BJ (cell line): ENCODE measurements at regions not wholly inside any gene's neighbourhood (a gene's known extent, or its start where the extent isn't known, plus 50 kb on each side); places are given as distances from the start of the nearest gene placed in this dataset.

Experiments
- CTCF ChIA-PET: fragments of 350-600 bp; formaldehyde crosslinking; extraction: SDS; loops from one replicate; lab custom pipeline; 2021; ENCODE audit warnings: antibody characterized with exemption, inconsistent platforms; lab: Yijun Ruan, JAX
- POLR2A ChIA-PET: fragments of 300-600 bp; sonication (Branson Sonifier 250); formaldehyde crosslinking; extraction: SDS; loops from one replicate; lab custom pipeline; 2021; ENCODE audit warnings: antibody characterized with exemption; lab: Charles Lee
- DNase-seq: peaks from one replicate; pipeline ENCODE4 v3.0.0-alpha.2; 2011; ENCODE audit warnings: low read depth
- H3K27me3 ChIP-seq: 2 replicates; pipeline ENCODE4 v1.6.0; 2011; ENCODE audit warnings: low read length; ENCODE audit not compliant: control insufficient read depth, insufficient read depth
- H3K36me3 ChIP-seq: 2 replicates; pipeline ENCODE4 v1.5.1; 2011; ENCODE audit warnings: low read length; ENCODE audit not compliant: control insufficient read depth, insufficient read depth
- H3K4me3 ChIP-seq: 2 replicates; pipeline ENCODE4 v1.5.1; 2011; ENCODE audit warnings: low read depth, mild to moderate bottlenecking, control low read depth, low read length
- TF ChIP-seq, protein P1 (sequence below): IDR thresholded peaks from 2 replicates; pipeline ENCODE4 v1.5.1; 2011; ENCODE audit warnings: low read depth, mild to moderate bottlenecking, control low read depth, inconsistent platforms, low read length, moderate library complexity; ENCODE audit not compliant: insufficient read depth

DNA sequence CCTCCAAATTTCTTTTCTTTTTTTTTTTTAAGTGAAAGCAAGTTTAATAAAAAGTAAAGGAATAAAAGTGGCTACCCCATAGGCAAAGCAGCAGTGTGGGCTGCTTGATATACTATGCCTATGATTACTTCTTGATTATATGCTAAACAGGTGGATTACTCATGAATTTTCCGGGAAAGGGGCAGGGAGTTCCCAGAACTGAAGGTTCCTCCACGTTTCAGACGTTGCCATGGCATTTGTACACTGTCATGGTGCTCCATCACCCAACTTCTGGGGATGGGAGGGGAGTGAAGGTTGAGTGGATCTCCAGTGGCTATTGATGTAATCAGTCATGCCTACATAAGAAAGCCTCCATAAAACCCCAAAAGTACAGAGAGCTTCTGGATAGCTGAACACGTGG, 176.2 kb downstream of the CYP26B1 start:
- POLR2A ChIA-PET: interaction anchor here (0.9 kb wide), 1 partner anchor 9 kb away, joined by 3 read pairs; no protein-coding TSS in a partner anchor

DNA sequence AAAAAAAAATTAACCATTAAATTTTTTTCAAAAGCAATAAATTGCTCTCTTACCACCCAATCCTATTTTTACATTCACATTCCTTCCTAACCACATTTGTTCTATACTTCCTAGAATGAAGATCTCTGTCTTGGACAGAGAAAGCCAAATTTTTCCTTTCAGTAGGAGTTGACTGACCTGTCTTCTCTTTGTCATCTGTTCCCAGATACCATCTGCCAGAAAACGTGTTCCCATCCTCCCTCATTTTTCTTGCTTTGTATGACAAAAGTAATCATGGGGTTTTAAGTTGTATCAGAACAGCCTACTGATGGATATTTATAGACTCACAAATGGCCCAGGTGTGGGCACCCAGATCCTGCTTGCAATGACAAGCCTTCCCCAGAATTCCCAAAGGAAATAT, 182.1 kb downstream of the CYP26B1 start:
- TF ChIP-seq, protein P1, sequence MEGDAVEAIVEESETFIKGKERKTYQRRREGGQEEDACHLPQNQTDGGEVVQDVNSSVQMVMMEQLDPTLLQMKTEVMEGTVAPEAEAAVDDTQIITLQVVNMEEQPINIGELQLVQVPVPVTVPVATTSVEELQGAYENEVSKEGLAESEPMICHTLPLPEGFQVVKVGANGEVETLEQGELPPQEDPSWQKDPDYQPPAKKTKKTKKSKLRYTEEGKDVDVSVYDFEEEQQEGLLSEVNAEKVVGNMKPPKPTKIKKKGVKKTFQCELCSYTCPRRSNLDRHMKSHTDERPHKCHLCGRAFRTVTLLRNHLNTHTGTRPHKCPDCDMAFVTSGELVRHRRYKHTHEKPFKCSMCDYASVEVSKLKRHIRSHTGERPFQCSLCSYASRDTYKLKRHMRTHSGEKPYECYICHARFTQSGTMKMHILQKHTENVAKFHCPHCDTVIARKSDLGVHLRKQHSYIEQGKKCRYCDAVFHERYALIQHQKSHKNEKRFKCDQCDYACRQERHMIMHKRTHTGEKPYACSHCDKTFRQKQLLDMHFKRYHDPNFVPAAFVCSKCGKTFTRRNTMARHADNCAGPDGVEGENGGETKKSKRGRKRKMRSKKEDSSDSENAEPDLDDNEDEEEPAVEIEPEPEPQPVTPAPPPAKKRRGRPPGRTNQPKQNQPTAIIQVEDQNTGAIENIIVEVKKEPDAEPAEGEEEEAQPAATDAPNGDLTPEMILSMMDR: no peak
- POLR2A ChIA-PET: no interaction called here
- DNase-seq: no peak
- CTCF ChIA-PET: no interaction called here
- Histone ChIP-seq H3K27me3 (peaks cover 12% of the 10 kb centered on the region), H3K4me3 (no peak overlapping the region), H3K36me3 (no peaks in the 10 kb centered on the region)

More for the DNA sequence above, 176.2 kb downstream of the CYP26B1 start:
- H3K36me3 ChIP-seq: no peaks in the 10 kb centered on the region
- CTCF ChIA-PET: no interaction called here
- TF ChIP-seq, protein P1: no peak
- H3K4me3 ChIP-seq: no peak overlapping the region
- H3K27me3 ChIP-seq: peaks cover 10% of the 10 kb centered on the region
- no peak for DNase-seq

DNA sequence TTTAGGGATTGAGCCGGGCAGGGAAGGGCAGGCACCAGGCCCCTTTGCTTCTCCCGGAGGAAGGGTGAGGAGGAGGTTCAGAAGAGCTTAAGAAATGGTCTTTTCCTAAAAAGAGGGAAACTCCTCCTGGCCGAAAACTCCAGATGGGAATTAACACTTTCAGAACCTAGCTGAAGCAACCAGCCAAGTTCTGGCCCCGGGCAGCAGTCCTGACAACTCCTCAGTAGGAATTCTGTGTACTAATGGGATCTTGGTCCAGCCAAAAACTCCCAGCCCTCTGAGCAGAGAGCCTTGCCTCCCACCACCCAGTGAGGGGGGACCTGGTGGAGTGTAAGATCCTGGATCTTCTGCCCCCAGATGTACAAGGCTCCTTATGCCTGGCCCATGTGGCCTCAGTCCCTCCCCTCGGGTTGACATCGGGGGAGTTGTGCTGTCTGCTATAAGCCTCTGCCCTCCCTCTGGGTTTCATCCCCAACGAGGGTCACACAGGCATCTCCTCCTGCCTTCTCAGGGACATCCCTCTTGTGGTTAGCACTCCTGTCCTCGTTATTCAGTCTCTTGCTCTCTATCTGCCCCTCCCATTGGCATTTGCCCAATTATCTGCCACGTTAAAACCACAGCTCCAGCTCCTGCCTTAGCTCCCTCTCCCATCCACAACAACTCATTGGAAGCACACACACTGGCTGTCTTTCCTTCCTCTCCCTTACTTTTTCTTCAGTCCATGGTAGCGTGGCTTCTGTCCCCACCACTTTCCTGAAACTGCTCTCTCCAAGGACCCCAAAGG, 184.6 kb downstream of the CYP26B1 start:
- no peak overlapping the region for H3K4me3 ChIP-seq
- no peaks in the 10 kb centered on the region for H3K36me3 ChIP-seq
- peaks cover 6% of the 10 kb centered on the region for H3K27me3 ChIP-seq
- TF ChIP-seq, protein P1: no peak
- no peak for DNase-seq
- ChIA-PET CTCF (interaction anchor here (0.9 to 2.9 kb wide), 5 partner anchors 10 to 31 kb away, joined by 3 to 10 read pairs (median 3); no protein-coding TSS in a partner anchor), POLR2A (interaction anchor here (0.9 kb wide), 1 partner anchor 9 kb away, joined by 3 read pairs; no protein-coding TSS in a partner anchor)

DNA sequence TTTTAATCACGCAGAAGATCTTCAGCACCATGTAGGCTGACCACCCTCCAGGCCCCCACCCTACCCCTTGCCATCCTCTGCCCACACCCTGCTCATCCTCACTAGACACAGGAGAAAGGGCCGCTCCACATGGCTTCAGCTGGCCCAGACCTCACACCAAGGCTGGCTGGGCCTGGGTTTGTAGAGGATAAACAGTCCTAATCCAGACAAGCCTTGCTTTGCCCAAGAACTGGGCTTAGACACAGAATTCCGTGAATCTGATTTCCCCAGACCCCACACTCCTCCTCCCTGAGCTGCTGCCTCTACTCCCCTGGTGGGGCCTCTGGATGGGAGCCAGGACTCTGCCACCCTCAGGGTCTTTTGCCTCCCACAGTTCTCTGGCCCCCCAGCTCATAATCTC, 185.3 kb downstream of the CYP26B1 start:
- peaks cover 6% of the 10 kb centered on the region for H3K27me3 ChIP-seq
- DNase-seq: no peak
- TF ChIP-seq, protein P1: no peak
- ChIA-PET POLR2A (interaction anchor here (0.9 kb wide), 1 partner anchor 10 kb away, joined by 3 read pairs; no protein-coding TSS in a partner anchor), CTCF (interaction anchor here (0.9 to 2.9 kb wide), 4 partner anchors 9 to 32 kb away, joined by 3 to 10 read pairs (median 3); no protein-coding TSS in a partner anchor)
- no peaks in the 10 kb centered on the region for H3K36me3 ChIP-seq
- H3K4me3 ChIP-seq: no peak overlapping the region

DNA sequence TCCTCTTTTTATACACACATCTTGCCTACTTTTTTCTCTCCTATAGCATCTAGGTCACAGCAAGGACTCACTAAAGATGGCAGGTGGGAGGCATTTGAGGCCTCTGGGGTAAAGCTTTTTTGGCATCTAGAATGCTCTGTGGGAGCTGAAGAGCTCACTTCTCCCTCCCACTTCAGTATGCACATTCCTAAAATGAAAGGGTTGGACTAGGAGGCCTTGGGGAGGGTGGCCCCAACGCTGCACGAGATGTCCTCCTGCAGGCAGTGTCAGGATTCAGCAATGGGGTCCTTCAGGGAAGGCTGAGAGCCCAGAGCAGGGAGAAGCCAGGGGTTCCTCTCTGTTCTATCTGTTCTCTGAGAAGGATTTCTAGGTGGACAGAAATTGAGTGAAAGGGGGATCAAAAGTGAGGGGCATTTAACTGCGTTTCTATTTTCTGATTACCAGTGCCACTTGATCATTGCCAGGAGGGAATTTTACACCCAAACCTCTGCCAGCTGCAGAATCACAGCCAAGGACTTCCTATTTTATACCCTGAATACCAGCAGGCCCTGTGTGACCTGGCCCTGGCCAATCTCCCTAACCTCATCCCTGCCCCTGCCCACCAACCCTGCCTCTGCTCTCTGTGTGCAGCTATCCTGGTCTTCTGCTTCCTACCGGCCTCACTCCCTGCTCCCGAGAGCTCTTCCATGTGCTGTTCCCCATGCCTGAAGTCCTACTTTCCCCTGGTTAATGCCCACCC, 186.2 kb downstream of the CYP26B1 start:
- H3K4me3 ChIP-seq: no peak overlapping the region
- ChIA-PET CTCF (interaction anchor here (0.7 to 2.9 kb wide), 5 partner anchors 17 to 1216 kb away, joined by 3 to 10 read pairs (median 3); no protein-coding TSS in a partner anchor), POLR2A (no interaction called here)
- TF ChIP-seq, protein P1: no peak
- H3K36me3 ChIP-seq: no peaks in the 10 kb centered on the region
- H3K27me3 ChIP-seq: peaks cover 6% of the 10 kb centered on the region
- DNase-seq: no peak
